ENCODE measurements at regions not wholly inside any gene's neighbourhood (a gene's known extent, or its start where the extent isn't known, plus 50 kb on each side); places are given as distances from the start of the nearest gene placed in this dataset.

- H3K27ac ChIP-seq = no peak overlapping the region
- no peak for TF ChIP-seq CTCF (IDR thresholded peaks at IDR 0.05)
- TF ChIP-seq ZFX (IDR thresholded peaks at IDR 0.05; ENCODE audit: borderline replicate concordance) = no peak
These were observed 407.7 kb downstream of the SPRY1 start for GRCh38 chr4:123804196-123804721.

- TF ChIP-seq CTCF (IDR thresholded peaks at IDR 0.05) (no peak), ZFX (IDR thresholded peaks at IDR 0.05; ENCODE audit: borderline replicate concordance) (no peak)
These were observed 409.5 kb downstream of the SPRY1 start for GRCh38 chr4:123806056-123806455.

GRCh38 chr4:123807187-123807586 is 410.6 kb downstream of the SPRY1 start:
- H3K27ac ChIP-seq = no peak overlapping the region
- TF ChIP-seq ZFX (IDR thresholded peaks at IDR 0.05; ENCODE audit: borderline replicate concordance) (no peak), CTCF (IDR thresholded peaks at IDR 0.05) (no peak)

More at GRCh38 chr4:123806056-123806455, 409.5 kb downstream of the SPRY1 start:
- no peak overlapping the region for H3K27ac ChIP-seq

- H3K27ac ChIP-seq = no peak overlapping the region
- TF ChIP-seq CTCF (IDR thresholded peaks at IDR 0.05) (no peak), ZFX (IDR thresholded peaks at IDR 0.05; ENCODE audit: borderline replicate concordance) (no peak)
These were observed 411.3 kb downstream of the SPRY1 start for GRCh38 chr4:123807866-123808265.

- H3K27ac ChIP-seq = no peak overlapping the region
- TF ChIP-seq ZFX (IDR thresholded peaks at IDR 0.05; ENCODE audit: borderline replicate concordance) = no peak
- no peak for TF ChIP-seq CTCF (IDR thresholded peaks at IDR 0.05)
These were observed 413.3 kb downstream of the SPRY1 start for GRCh38 chr4:123809864-123810263.

GRCh38 chr4:123812066-123812390 is 415.4 kb downstream of the SPRY1 start:
- no peak for TF ChIP-seq ZFX (IDR thresholded peaks at IDR 0.05; ENCODE audit: borderline replicate concordance)
- no peak for TF ChIP-seq CTCF (IDR thresholded peaks at IDR 0.05)
- H3K27ac ChIP-seq = no peak overlapping the region

- H3K27ac ChIP-seq = no peak overlapping the region
- TF ChIP-seq ZFX (IDR thresholded peaks at IDR 0.05; ENCODE audit: borderline replicate concordance) (no peak), CTCF (IDR thresholded peaks at IDR 0.05) (no peak)
These were observed 417.3 kb downstream of the SPRY1 start for GRCh38 chr4:123813901-123814300.

Measured in 22Rv1 (cell line).